ENCODE measurements at regions not wholly inside any gene's neighbourhood (a gene's known extent, or its start where the extent isn't known, plus 50 kb on each side); places are given as distances from the start of the nearest gene placed in this dataset.

DNA sequence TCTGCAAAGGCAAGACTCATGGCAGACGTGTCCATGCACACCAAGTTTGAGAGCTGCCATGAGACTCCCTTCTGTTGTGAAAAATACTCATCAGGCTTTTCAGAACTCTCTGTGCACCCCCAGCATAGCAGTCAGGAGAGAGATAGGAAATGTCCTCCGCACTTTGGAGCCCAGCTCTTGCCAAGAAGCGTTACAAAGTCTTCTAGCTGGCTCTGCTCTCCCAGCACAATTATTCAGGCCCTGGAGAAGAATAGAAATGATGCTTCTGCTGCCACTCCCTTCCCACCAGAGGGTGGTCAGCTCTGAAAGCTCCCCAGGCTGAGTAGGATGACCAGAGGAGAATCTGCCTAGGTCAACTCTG, 594.4 kb upstream of the ID2 start:
- H3K36me3 Mint-ChIP-seq: no peaks in the 10 kb centered on the region
- H3K4me3 Mint-ChIP-seq: no peak overlapping the region
- Histone ChIP-seq H3K4me1 (ENCODE audit: control insufficient read depth, insufficient read depth, low read length, poor library complexity, severe bottlenecking) (no peaks in the 10 kb centered on the region), H3K27ac (ENCODE audit: insufficient read depth, low read length, poor library complexity, severe bottlenecking) (no peak overlapping the region), H3K36me3 (ENCODE audit: control insufficient read depth, insufficient read depth, low read length) (no peaks in the 10 kb centered on the region), H3K27me3 (ENCODE audit: control insufficient read depth, insufficient read depth, low read length) (no peaks in the 10 kb centered on the region), H3K9me3 (ENCODE audit: control insufficient read depth in 2 of 2, low read length in 2 of 2) (no peaks in the 10 kb centered on the region), H3K4me3 (ENCODE audit: low read depth, low read length) (no peak overlapping the region)
- peaks cover 11% of the 10 kb centered on the region for H3K27me3 Mint-ChIP-seq
- ATAC-seq (ENCODE audit: low read depth in 2 of 2) (no peak), DNase-seq (no peak)
- no peak overlapping the region for H3K27ac Mint-ChIP-seq
- no peaks in the 10 kb centered on the region for H3K4me1 Mint-ChIP-seq
- H3K9me3 Mint-ChIP-seq: peaks cover 0 to 3% (median 0%) of the 10 kb centered on the region in 7 donors

DNA sequence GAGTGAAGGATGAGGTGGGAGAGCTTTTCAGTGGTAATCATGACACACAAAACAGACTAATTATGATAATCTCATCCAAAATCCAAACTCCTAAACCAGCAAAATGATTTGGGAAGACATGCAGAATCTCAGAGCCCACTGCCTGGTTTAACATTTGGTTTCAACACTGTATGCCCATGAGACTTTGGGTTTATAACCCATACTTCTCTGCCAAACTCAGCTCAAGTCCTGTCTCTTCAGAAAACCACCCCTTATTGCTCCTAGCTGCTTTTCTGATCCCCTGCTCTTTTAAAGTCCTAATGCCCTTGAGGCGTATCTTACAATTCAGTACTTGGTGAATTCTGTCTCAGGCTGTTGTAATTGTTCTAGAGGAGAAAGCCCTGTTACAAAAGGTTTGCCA, 593.0 kb upstream of the ID2 start:
- Histone ChIP-seq H3K27ac (ENCODE audit: insufficient read depth, low read length, poor library complexity, severe bottlenecking) (no peak overlapping the region), H3K9me3 (ENCODE audit: control insufficient read depth in 2 of 2, low read length in 2 of 2) (no peaks in the 10 kb centered on the region), H3K36me3 (ENCODE audit: control insufficient read depth, insufficient read depth, low read length) (no peaks in the 10 kb centered on the region), H3K27me3 (ENCODE audit: control insufficient read depth, insufficient read depth, low read length) (no peaks in the 10 kb centered on the region), H3K4me1 (ENCODE audit: control insufficient read depth, insufficient read depth, low read length, poor library complexity, severe bottlenecking) (no peaks in the 10 kb centered on the region), H3K4me3 (ENCODE audit: low read depth, low read length) (no peak overlapping the region)
- H3K9me3 Mint-ChIP-seq: peaks cover 0 to 2% (median 0%) of the 10 kb centered on the region in 7 donors
- H3K4me3 Mint-ChIP-seq: no peak overlapping the region
- ATAC-seq (ENCODE audit: low read depth in 2 of 2) (no peak), DNase-seq (no peak)
- no peaks in the 10 kb centered on the region for H3K4me1 Mint-ChIP-seq
- H3K36me3 Mint-ChIP-seq: no peaks in the 10 kb centered on the region
- peaks cover 11% of the 10 kb centered on the region for H3K27me3 Mint-ChIP-seq
- no peak overlapping the region for H3K27ac Mint-ChIP-seq

DNA sequence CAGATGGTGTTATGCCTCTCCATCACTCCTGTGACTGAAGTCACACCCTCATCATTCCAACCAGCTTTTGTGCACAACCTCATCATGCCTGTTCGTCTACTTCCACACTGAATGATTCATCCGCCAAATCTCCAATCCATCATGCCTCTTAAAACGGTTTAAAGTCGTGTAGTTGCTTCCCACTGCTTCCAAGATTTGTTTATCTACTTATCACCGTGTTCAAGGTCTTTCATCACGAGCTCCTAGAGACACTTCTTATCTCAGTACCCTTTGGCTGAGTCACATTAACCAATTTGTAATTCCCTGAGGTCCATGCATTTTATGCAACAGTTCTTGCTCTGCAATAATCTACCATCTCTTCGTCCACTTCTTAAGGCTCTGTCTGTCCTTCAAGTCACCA, 592.3 kb upstream of the ID2 start:
- no peak overlapping the region for H3K27ac ChIP-seq (ENCODE audit: insufficient read depth, low read length, poor library complexity, severe bottlenecking)
- H3K9me3 Mint-ChIP-seq: peaks cover 0 to 4% (median 0%) of the 10 kb centered on the region in 7 donors
- no peaks in the 10 kb centered on the region for H3K9me3 ChIP-seq (ENCODE audit: control insufficient read depth in 2 of 2, low read length in 2 of 2)
- DNase-seq (no peak), ATAC-seq (ENCODE audit: low read depth in 2 of 2) (no peak)
- peaks cover 11% of the 10 kb centered on the region for H3K27me3 Mint-ChIP-seq
- H3K27me3 ChIP-seq (ENCODE audit: control insufficient read depth, insufficient read depth, low read length): no peaks in the 10 kb centered on the region
- no peak overlapping the region for H3K4me3 Mint-ChIP-seq
- no peaks in the 10 kb centered on the region for H3K36me3 ChIP-seq (ENCODE audit: control insufficient read depth, insufficient read depth, low read length)
- H3K4me1 Mint-ChIP-seq: no peaks in the 10 kb centered on the region
- H3K4me3 ChIP-seq (ENCODE audit: low read depth, low read length): no peak overlapping the region
- no peaks in the 10 kb centered on the region for H3K4me1 ChIP-seq (ENCODE audit: control insufficient read depth, insufficient read depth, low read length, poor library complexity, severe bottlenecking)
- no peak overlapping the region for H3K27ac Mint-ChIP-seq
- no peaks in the 10 kb centered on the region for H3K36me3 Mint-ChIP-seq

DNA sequence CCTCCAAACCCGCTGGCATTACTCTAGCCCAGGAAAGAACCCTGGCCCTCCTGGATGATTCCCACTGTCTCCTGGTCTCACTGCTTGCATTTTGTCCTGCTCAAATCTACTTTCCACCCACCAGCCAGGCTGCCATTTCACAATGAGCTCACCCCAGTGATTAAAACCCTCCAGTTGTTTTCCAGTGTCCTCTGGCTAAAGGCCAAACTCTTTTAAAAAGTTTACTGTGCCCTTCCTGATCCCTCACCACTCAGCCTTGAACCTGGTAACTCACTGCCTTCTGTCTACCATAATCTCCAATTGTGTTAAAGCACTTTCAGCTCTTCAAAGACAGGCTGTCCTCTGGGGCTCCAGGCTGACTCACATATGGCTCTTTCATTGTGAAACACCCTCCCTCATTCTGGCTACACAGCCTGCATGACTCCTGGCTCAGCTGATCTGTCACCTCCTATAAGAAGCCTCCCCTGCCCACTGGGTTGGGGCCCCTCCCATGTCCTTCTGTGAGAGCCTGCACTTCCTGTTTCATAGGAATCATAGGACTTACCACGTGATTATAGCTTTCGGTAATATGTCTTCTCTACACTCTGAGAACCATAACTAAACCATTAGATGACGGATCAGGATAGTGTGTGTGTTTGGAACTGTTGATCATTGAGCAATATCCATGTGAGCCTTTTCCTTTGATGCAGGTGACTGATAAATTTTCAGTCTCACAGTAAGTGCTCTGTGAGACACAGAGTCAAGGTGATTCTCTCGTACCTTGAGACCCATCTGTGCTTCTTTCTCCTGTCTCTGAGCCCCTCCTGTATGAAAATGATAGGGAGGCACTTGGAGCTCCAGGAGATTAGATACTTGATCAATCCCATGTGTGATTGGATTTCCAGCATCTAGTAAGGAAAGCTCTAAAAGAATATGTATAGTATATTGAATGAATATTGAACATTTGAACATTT, 590.8 kb upstream of the ID2 start:
- peak; percentile 47 to 48 for ATAC-seq (ENCODE audit: low read depth in 2 of 2)
- no peaks in the 10 kb centered on the region for H3K4me1 ChIP-seq (ENCODE audit: control insufficient read depth, insufficient read depth, low read length, poor library complexity, severe bottlenecking)
- no peaks in the 10 kb centered on the region for H3K27me3 ChIP-seq (ENCODE audit: control insufficient read depth, insufficient read depth, low read length)
- Mint-ChIP-seq H3K27me3 (peaks cover 11% of the 10 kb centered on the region), H3K4me3 (no peak overlapping the region), H3K27ac (no peak overlapping the region), H3K9me3 (peaks cover 0 to 2% (median 0%) of the 10 kb centered on the region in 7 donors), H3K36me3 (no peaks in the 10 kb centered on the region), H3K4me1 (no peaks in the 10 kb centered on the region)
- no peak overlapping the region for H3K4me3 ChIP-seq (ENCODE audit: low read depth, low read length)
- DNase-seq: peak in 1 of 3 donors; percentile 16
- no peak overlapping the region for H3K27ac ChIP-seq (ENCODE audit: insufficient read depth, low read length, poor library complexity, severe bottlenecking)
- no peaks in the 10 kb centered on the region for H3K9me3 ChIP-seq (ENCODE audit: control insufficient read depth in 2 of 2, low read length in 2 of 2)
- no peaks in the 10 kb centered on the region for H3K36me3 ChIP-seq (ENCODE audit: control insufficient read depth, insufficient read depth, low read length)

DNA sequence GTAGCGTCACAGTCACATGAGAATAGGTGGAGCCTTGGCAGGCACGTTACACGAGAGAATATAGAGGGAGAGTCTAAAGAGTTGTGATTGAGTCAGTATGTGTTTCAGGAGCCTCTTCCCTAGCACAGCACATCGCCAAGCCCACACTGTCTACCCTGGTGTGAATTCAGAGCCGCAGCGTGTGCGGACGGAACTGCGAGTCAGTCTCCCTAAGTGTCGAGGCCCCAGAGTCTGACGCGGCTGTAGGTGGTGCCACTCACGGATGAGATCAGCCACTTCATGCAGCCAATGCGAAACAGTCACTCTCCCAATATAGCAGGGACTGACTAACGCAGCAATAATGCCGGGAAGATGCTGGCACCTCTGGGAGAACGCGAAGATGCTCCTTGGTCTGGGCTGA, 587.3 kb upstream of the ID2 start:
- H3K4me3 Mint-ChIP-seq: no peak overlapping the region
- Histone ChIP-seq H3K9me3 (ENCODE audit: control insufficient read depth in 2 of 2, low read length in 2 of 2) (no peaks in the 10 kb centered on the region), H3K4me3 (ENCODE audit: low read depth, low read length) (no peak overlapping the region), H3K36me3 (ENCODE audit: control insufficient read depth, insufficient read depth, low read length) (no peaks in the 10 kb centered on the region), H3K4me1 (ENCODE audit: control insufficient read depth, insufficient read depth, low read length, poor library complexity, severe bottlenecking) (no peaks in the 10 kb centered on the region), H3K27me3 (ENCODE audit: control insufficient read depth, insufficient read depth, low read length) (no peaks in the 10 kb centered on the region), H3K27ac (ENCODE audit: insufficient read depth, low read length, poor library complexity, severe bottlenecking) (no peak overlapping the region)
- no peak overlapping the region for H3K27ac Mint-ChIP-seq
- H3K36me3 Mint-ChIP-seq: no peaks in the 10 kb centered on the region
- peaks cover 0 to 3% (median 0%) of the 10 kb centered on the region in 7 donors for H3K9me3 Mint-ChIP-seq
- no peaks in the 10 kb centered on the region for H3K4me1 Mint-ChIP-seq
- ATAC-seq (ENCODE audit: low read depth in 2 of 2) (no peak), DNase-seq (no peak)
- H3K27me3 Mint-ChIP-seq: peaks cover 4% of the 10 kb centered on the region

DNA sequence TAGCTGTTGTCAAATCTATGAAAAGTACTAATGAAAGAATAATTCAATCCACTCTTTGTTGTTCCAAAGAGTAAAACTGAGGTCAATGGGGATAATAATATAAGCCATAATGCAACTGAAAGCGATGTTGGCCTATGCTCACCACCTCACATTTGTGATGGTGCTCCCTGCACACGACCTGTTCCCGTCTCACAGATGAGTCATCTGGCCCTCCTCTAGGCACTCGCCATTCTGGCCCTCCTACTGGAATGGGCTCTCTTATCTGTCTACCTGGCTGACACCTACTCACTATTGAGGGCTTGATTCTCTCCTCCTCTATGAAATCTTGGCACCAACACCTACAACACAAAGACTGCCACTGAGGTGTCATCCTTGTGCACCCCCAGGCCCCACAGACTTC, 585.9 kb upstream of the ID2 start:
- Mint-ChIP-seq H3K4me1 (no peaks in the 10 kb centered on the region), H3K9me3 (peaks cover 0 to 3% (median 0%) of the 10 kb centered on the region in 7 donors), H3K27ac (no peak overlapping the region), H3K4me3 (no peak overlapping the region), H3K36me3 (no peaks in the 10 kb centered on the region), H3K27me3 (peaks cover 4% of the 10 kb centered on the region)
- Histone ChIP-seq H3K36me3 (ENCODE audit: control insufficient read depth, insufficient read depth, low read length) (no peaks in the 10 kb centered on the region), H3K27ac (ENCODE audit: insufficient read depth, low read length, poor library complexity, severe bottlenecking) (no peak overlapping the region), H3K4me3 (ENCODE audit: low read depth, low read length) (no peak overlapping the region), H3K27me3 (ENCODE audit: control insufficient read depth, insufficient read depth, low read length) (no peaks in the 10 kb centered on the region), H3K9me3 (ENCODE audit: control insufficient read depth in 2 of 2, low read length in 2 of 2) (no peaks in the 10 kb centered on the region), H3K4me1 (ENCODE audit: control insufficient read depth, insufficient read depth, low read length, poor library complexity, severe bottlenecking) (no peaks in the 10 kb centered on the region)
- DNase-seq (no peak), ATAC-seq (ENCODE audit: low read depth in 2 of 2) (no peak)

DNA sequence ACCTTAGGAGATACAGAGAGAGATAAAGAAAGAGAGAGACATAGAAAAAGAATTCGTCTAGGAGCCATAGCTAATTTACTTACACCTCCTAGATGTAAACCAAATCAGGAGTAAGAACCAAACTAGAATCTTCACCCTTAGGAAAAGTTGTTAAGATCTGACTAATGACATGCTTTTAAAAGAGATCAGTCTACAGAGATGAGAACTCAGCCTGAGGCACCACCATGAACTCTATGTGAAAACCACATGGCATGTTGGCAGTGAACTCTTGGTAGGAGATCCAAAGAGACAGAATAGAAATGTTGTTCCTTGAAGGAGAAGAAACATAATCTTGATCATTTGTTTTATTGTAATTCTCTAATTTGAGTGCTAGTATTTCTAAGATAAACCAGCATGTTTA, 585.4 kb upstream of the ID2 start:
- no peak overlapping the region for H3K4me3 ChIP-seq (ENCODE audit: low read depth, low read length)
- ATAC-seq (ENCODE audit: low read depth in 2 of 2) (no peak), DNase-seq (no peak)
- H3K27ac Mint-ChIP-seq: no peak overlapping the region
- no peaks in the 10 kb centered on the region for H3K9me3 ChIP-seq (ENCODE audit: control insufficient read depth in 2 of 2, low read length in 2 of 2)
- no peaks in the 10 kb centered on the region for H3K4me1 Mint-ChIP-seq
- H3K27ac ChIP-seq (ENCODE audit: insufficient read depth, low read length, poor library complexity, severe bottlenecking): no peak overlapping the region
- no peaks in the 10 kb centered on the region for H3K4me1 ChIP-seq (ENCODE audit: control insufficient read depth, insufficient read depth, low read length, poor library complexity, severe bottlenecking)
- H3K27me3 ChIP-seq (ENCODE audit: control insufficient read depth, insufficient read depth, low read length): no peaks in the 10 kb centered on the region
- no peaks in the 10 kb centered on the region for H3K36me3 ChIP-seq (ENCODE audit: control insufficient read depth, insufficient read depth, low read length)
- H3K4me3 Mint-ChIP-seq: no peak overlapping the region
- H3K27me3 Mint-ChIP-seq: peaks cover 4% of the 10 kb centered on the region
- H3K9me3 Mint-ChIP-seq: peaks cover 0 to 3% (median 0%) of the 10 kb centered on the region in 7 donors
- H3K36me3 Mint-ChIP-seq: no peaks in the 10 kb centered on the region
